ENCODE measurements at regions not wholly inside any gene's neighbourhood (a gene's known extent, or its start where the extent isn't known, plus 50 kb on each side); places are given as distances from the start of the nearest gene placed in this dataset.

- no peak for DNase-seq
Measured at GRCh38 chr13:47603365-47603764, 397.7 kb downstream of the SUCLA2 start.

- no peak for DNase-seq
Measured at GRCh38 chr13:47598340-47598911, 402.6 kb downstream of the SUCLA2 start.

- no peak for DNase-seq
Measured at GRCh38 chr13:47594833-47595232, 406.2 kb downstream of the SUCLA2 start.

- no peak for DNase-seq
Measured at GRCh38 chr13:47592256-47592655, 408.8 kb downstream of the SUCLA2 start.

- no peak for DNase-seq
Measured at GRCh38 chr13:47588676-47589075, 412.4 kb downstream of the SUCLA2 start.

- no peak for DNase-seq
Measured at GRCh38 chr13:47572375-47572774, 428.7 kb downstream of the SUCLA2 start.

- no peak for DNase-seq
Measured at GRCh38 chr13:47564041-47564440, 437.0 kb downstream of the SUCLA2 start.

- no peak for DNase-seq
Measured at GRCh38 chr13:47556703-47557102, 444.4 kb downstream of the SUCLA2 start.

GRCh38 chr13:47555235-47555634, 445.8 kb downstream of the SUCLA2 start:
- no peak for DNase-seq

- no peak for DNase-seq
Measured at GRCh38 chr13:47553329-47553977, 447.6 kb downstream of the SUCLA2 start.

- no peak for DNase-seq
Measured at GRCh38 chr13:47549219-47549752, 451.8 kb downstream of the SUCLA2 start.

GRCh38 chr13:47548294-47548840, 452.7 kb downstream of the SUCLA2 start:
- DNase-seq = no peak

GRCh38 chr13:47546391-47547225, 454.5 kb downstream of the SUCLA2 start:
- no peak for DNase-seq

- DNase-seq = no peak
Measured at GRCh38 chr13:47545201-47546024, 455.7 kb downstream of the SUCLA2 start.

- DNase-seq = no peak
Measured at GRCh38 chr13:47539317-47539716, 461.8 kb downstream of the SUCLA2 start.

- DNase-seq = no peak
Measured at GRCh38 chr13:47523771-47524170, 477.3 kb downstream of the SUCLA2 start.

- DNase-seq = no peak
Measured at GRCh38 chr13:47521890-47522487, 479.1 kb downstream of the SUCLA2 start.

GRCh38 chr13:47519626-47520025, 481.4 kb downstream of the SUCLA2 start:
- no peak for DNase-seq

- DNase-seq = no peak
Measured at GRCh38 chr13:47518530-47518929, 482.5 kb downstream of the SUCLA2 start.

- DNase-seq = no peak
Measured at GRCh38 chr13:47511647-47512046, 489.4 kb downstream of the SUCLA2 start.

- DNase-seq = no peak
Measured at GRCh38 chr13:47508527-47509228, 492.4 kb downstream of the SUCLA2 start.

Measured in hippocampal formation (tissue), 2 donors.